ENCODE measurements at regions not wholly inside any gene's neighbourhood (a gene's known extent, or its start where the extent isn't known, plus 50 kb on each side); places are given as distances from the start of the nearest gene placed in this dataset.

DNA sequence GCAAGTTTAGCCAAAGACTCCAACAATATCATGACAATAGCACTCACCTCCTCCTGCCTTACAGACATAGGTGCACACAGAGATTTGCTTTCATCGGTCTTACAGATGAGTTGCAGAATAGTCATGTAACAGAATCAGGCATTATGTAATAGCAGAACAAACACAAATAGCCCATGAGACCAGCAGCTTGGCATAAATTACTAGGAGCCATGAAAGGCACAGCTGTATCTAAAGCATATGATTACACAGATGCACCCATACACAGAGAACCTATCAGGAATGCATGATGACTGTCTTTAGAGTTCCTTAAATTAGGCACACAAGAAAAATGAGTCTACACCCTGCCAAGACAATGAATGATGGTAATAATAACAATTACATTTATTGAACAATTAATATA is 342.0 kb upstream of the XYLT1 start (continued):
- TF ChIP-seq KDM2A (CRISPR knock-in tag; IDR thresholded peaks at IDR 0.05; ENCODE audit: borderline replicate concordance, low read depth) (no peak), TBX3 (IDR thresholded peaks at IDR 0.05; ENCODE audit: borderline replicate concordance) (no peak), ZMYM3 (CRISPR knock-in tag; IDR thresholded peaks at IDR 0.05) (no peak), ZNF563 (CRISPR knock-in tag; IDR thresholded peaks at IDR 0.05) (no peak), SP140L (CRISPR knock-in tag; IDR thresholded peaks at IDR 0.05; ENCODE audit: borderline replicate concordance) (no peak)

DNA sequence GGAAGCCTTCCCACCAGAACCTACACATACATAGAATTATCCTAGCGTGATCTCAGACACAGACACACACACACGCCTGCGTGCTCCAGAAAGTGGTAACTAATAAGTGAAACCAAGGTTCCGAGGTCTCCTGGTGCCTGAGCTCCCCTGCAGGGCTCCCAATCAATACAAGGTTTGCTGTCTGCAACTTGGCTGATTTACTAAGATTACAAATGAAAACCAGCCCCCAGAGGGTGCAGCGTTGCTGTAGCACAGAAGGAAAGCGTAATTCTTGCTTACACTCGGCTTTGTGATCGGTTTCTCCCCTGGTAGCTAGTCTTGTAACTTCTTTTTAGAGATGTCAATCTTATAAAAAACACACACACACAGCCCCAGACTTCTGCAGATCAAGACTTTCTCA is 334.1 kb upstream of the XYLT1 start:
- BruUV-seq (replicated peaks) = no TSS peak
- no peaks in the 10 kb centered on the region for H3K4me1 ChIP-seq (ENCODE audit: insufficient read depth, low read length)

More for the DNA sequence above, 334.1 kb upstream of the XYLT1 start:
- Histone ChIP-seq H2AFZ (ENCODE audit: low read length) (no peak overlapping the region), H3K79me2 (ENCODE audit: insufficient read depth, low read length) (no peaks in the 10 kb centered on the region), H3K4me3 (replicated peaks in 1 of 3; ENCODE audit: insufficient read depth in 1 of 3, low read depth in 2 of 3, low read length in 3 of 3) (no peak overlapping the region), H3K27ac (ENCODE audit: extremely low read length, insufficient read depth, low read length) (no peak overlapping the region), H3K9me3 (ENCODE audit: low read length) (no peaks in the 10 kb centered on the region), H3K4me2 (ENCODE audit: low read depth, low read length) (no peak overlapping the region), H3K9ac (ENCODE audit: insufficient read depth, low read depth, low read length) (no peak overlapping the region), H3K36me3 (replicated peaks in 1 of 2; ENCODE audit: control insufficient read depth in 1 of 2, insufficient read depth in 2 of 2, low read length in 2 of 2) (no peaks in the 10 kb centered on the region), H4K20me1 (ENCODE audit: insufficient read depth, low read length) (no peaks in the 10 kb centered on the region), H3K27me3 (ENCODE audit: control insufficient read depth in 1 of 2, insufficient read depth in 2 of 2, low read length in 2 of 2) (no peaks in the 10 kb centered on the region)
- in situ Hi-C loops (cut with HindIII; ENCODE audit: extremely low pct_ligation_motif_present, low pct_unique_long_range_greater_than_20kb) (no loop called here), intact Hi-C loops (cut with micrococcal nuclease; ENCODE audit: unreplicated experiment) (no loop called here)
- DNase-seq (ENCODE audit: low spot score) (no peak), ATAC-seq (no peak), FAIRE-seq (no peak)
- CTCF ChIA-PET (ENCODE audit: low intra/inter-chr PET ratio, low total read pairs) = no interaction called here
- POLR2A ChIA-PET = no interaction called here
- WGBS (ENCODE audit: low lambda C conversion rate) = under 1% methylated on average over 8 of the region's 8 CpGs
- TF ChIP-seq, protein P1, sequence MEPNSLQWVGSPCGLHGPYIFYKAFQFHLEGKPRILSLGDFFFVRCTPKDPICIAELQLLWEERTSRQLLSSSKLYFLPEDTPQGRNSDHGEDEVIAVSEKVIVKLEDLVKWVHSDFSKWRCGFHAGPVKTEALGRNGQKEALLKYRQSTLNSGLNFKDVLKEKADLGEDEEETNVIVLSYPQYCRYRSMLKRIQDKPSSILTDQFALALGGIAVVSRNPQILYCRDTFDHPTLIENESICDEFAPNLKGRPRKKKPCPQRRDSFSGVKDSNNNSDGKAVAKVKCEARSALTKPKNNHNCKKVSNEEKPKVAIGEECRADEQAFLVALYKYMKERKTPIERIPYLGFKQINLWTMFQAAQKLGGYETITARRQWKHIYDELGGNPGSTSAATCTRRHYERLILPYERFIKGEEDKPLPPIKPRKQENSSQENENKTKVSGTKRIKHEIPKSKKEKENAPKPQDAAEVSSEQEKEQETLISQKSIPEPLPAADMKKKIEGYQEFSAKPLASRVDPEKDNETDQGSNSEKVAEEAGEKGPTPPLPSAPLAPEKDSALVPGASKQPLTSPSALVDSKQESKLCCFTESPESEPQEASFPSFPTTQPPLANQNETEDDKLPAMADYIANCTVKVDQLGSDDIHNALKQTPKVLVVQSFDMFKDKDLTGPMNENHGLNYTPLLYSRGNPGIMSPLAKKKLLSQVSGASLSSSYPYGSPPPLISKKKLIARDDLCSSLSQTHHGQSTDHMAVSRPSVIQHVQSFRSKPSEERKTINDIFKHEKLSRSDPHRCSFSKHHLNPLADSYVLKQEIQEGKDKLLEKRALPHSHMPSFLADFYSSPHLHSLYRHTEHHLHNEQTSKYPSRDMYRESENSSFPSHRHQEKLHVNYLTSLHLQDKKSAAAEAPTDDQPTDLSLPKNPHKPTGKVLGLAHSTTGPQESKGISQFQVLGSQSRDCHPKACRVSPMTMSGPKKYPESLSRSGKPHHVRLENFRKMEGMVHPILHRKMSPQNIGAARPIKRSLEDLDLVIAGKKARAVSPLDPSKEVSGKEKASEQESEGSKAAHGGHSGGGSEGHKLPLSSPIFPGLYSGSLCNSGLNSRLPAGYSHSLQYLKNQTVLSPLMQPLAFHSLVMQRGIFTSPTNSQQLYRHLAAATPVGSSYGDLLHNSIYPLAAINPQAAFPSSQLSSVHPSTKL (CRISPR knock-in tag; IDR thresholded peaks at IDR 0.05) = no peak
- TF ChIP-seq, protein P2, sequence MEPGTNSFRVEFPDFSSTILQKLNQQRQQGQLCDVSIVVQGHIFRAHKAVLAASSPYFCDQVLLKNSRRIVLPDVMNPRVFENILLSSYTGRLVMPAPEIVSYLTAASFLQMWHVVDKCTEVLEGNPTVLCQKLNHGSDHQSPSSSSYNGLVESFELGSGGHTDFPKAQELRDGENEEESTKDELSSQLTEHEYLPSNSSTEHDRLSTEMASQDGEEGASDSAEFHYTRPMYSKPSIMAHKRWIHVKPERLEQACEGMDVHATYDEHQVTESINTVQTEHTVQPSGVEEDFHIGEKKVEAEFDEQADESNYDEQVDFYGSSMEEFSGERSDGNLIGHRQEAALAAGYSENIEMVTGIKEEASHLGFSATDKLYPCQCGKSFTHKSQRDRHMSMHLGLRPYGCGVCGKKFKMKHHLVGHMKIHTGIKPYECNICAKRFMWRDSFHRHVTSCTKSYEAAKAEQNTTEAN (CRISPR knock-in tag; conservative IDR thresholded peaks at IDR 0.05) = no peak
- TF ChIP-seq HDAC2 (CRISPR knock-in tag; IDR thresholded peaks at IDR 0.05) (no peak), ZNF616 (CRISPR knock-in tag; IDR thresholded peaks at IDR 0.05; ENCODE audit: low read depth) (no peak)

Data from HepG2 (cell line).